ENCODE measurements at regions not wholly inside any gene's neighbourhood (a gene's known extent, or its start where the extent isn't known, plus 50 kb on each side); places are given as distances from the start of the nearest gene placed in this dataset.

DNA sequence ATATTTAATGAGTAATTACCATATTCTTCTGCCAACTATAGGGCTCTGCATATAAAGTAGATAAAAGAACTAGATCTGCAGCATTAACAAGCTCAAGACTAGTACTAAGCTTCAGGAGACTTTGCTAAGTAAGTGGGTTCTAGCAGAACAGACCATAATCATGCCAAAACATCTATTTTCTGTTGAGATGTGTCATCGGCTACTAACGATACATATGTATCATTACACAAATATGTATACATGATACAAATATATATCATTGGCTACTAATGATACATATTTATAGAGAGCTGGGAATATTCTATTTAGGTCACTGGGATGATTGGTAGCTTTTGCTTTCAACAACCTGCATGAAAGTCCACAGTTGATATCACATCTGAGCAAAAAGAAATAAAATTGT, 185.8 kb upstream of the DCBLD2 start:
- Histone ChIP-seq H3K9ac (ENCODE audit: insufficient read depth in 1 of 2, low read length in 2 of 2) (no peak overlapping the region), H3K27ac (ENCODE audit: low read depth in 1 of 2, low read length in 1 of 2) (no peak overlapping the region), H3K27me3 (ENCODE audit: control insufficient read depth in 3 of 3, insufficient read depth in 3 of 3, low read length in 2 of 3) (no peaks in the 10 kb centered on the region), H3K4me3 (no peak overlapping the region), H3K9me3 (ENCODE audit: control insufficient read depth in 4 of 4, insufficient read depth in 3 of 4, low read length in 3 of 4) (no peaks in the 10 kb centered on the region), H3K4me1 (ENCODE audit: control insufficient read depth in 5 of 5, insufficient read depth in 5 of 5, low read length in 5 of 5) (no peaks in the 10 kb centered on the region), H3K36me3 (ENCODE audit: control insufficient read depth in 4 of 4, insufficient read depth in 4 of 4, low read length in 4 of 4) (no peaks in the 10 kb centered on the region)
- DNase-seq (no peak), ATAC-seq (ENCODE audit: insufficient read depth, low FRiP score) (no peak)
- TF ChIP-seq, protein P1, sequence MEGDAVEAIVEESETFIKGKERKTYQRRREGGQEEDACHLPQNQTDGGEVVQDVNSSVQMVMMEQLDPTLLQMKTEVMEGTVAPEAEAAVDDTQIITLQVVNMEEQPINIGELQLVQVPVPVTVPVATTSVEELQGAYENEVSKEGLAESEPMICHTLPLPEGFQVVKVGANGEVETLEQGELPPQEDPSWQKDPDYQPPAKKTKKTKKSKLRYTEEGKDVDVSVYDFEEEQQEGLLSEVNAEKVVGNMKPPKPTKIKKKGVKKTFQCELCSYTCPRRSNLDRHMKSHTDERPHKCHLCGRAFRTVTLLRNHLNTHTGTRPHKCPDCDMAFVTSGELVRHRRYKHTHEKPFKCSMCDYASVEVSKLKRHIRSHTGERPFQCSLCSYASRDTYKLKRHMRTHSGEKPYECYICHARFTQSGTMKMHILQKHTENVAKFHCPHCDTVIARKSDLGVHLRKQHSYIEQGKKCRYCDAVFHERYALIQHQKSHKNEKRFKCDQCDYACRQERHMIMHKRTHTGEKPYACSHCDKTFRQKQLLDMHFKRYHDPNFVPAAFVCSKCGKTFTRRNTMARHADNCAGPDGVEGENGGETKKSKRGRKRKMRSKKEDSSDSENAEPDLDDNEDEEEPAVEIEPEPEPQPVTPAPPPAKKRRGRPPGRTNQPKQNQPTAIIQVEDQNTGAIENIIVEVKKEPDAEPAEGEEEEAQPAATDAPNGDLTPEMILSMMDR (IDR thresholded peaks at IDR 0.05; ENCODE audit: control extremely low read depth, extremely low read depth), result no peak
- 93 to 100% methylated on average over 2 of the region's 2 CpGs for WGBS, 2 donors

DNA sequence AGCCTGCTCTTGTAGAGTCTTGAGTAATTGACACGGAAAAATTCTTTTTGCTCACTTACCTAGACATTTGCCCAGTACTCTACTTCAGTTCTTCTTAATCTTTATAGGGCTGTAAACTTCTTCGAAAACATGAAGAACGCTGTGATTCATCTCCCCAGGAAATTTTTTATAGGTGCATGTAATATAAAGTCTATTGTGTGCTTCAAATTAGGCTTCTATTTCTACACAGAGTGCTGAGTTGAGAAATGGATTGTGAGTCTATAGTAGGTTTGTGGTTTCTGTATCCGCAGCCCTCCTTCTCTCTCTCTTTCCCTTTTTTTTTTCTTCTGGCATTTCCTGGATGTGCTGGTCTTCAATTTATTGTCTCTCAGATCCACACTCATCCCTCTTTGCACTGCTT, 183.3 kb upstream of the DCBLD2 start:
- no peak overlapping the region for H3K4me3 ChIP-seq
- no peaks in the 10 kb centered on the region for H3K36me3 ChIP-seq (ENCODE audit: control insufficient read depth in 4 of 4, insufficient read depth in 4 of 4, low read length in 4 of 4)
- no peak overlapping the region for H3K27ac ChIP-seq (ENCODE audit: low read depth in 1 of 2, low read length in 1 of 2)
- no peaks in the 10 kb centered on the region for H3K4me1 ChIP-seq (ENCODE audit: control insufficient read depth in 5 of 5, insufficient read depth in 5 of 5, low read length in 5 of 5)
- WGBS, 2 donors, result 74 to 88% methylated on average over 4 of the region's 4 CpGs
- no peaks in the 10 kb centered on the region for H3K27me3 ChIP-seq (ENCODE audit: control insufficient read depth in 3 of 3, insufficient read depth in 3 of 3, low read length in 2 of 3)
- DNase-seq (no peak), ATAC-seq (ENCODE audit: insufficient read depth, low FRiP score) (no peak)
- no peak overlapping the region for H3K9ac ChIP-seq (ENCODE audit: insufficient read depth in 1 of 2, low read length in 2 of 2)
- no peaks in the 10 kb centered on the region for H3K9me3 ChIP-seq (ENCODE audit: control insufficient read depth in 4 of 4, insufficient read depth in 3 of 4, low read length in 3 of 4)
- TF ChIP-seq, protein P1 (IDR thresholded peaks at IDR 0.05; ENCODE audit: control extremely low read depth, extremely low read depth), result no peak

DNA sequence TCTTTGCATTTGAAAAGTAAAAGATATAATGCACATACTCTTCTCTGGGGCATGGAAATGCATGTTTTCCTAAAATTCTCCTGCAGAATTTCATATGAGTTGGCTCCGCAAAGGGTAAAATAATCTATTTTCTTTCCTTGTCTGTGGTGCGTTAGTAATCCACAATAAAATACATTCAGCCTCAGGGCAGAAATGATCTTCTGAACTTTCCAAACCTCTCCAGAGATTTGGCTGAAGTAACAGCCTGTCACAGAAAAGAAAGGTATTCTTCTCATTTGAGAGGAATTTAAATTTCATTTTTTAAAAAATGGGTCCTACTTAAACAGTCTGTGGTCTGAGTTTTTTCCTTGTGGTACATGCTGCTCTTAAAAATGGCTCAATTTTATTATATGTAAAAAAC, 182.7 kb upstream of the DCBLD2 start:
- 94 to 100% methylated on average over 2 of the region's 2 CpGs for WGBS, 2 donors
- ATAC-seq (ENCODE audit: insufficient read depth, low FRiP score), result no peak
- no peak for DNase-seq
- TF ChIP-seq, protein P1 (IDR thresholded peaks at IDR 0.05; ENCODE audit: control extremely low read depth, extremely low read depth), result no peak
- Histone ChIP-seq H3K4me3 (no peak overlapping the region), H3K36me3 (ENCODE audit: control insufficient read depth in 4 of 4, insufficient read depth in 4 of 4, low read length in 4 of 4) (no peaks in the 10 kb centered on the region), H3K9ac (ENCODE audit: insufficient read depth in 1 of 2, low read length in 2 of 2) (no peak overlapping the region), H3K27me3 (ENCODE audit: control insufficient read depth in 3 of 3, insufficient read depth in 3 of 3, low read length in 2 of 3) (no peaks in the 10 kb centered on the region), H3K4me1 (ENCODE audit: control insufficient read depth in 5 of 5, insufficient read depth in 5 of 5, low read length in 5 of 5) (no peaks in the 10 kb centered on the region), H3K27ac (ENCODE audit: low read depth in 1 of 2, low read length in 1 of 2) (no peak overlapping the region), H3K9me3 (ENCODE audit: control insufficient read depth in 4 of 4, insufficient read depth in 3 of 4, low read length in 3 of 4) (no peaks in the 10 kb centered on the region)

DNA sequence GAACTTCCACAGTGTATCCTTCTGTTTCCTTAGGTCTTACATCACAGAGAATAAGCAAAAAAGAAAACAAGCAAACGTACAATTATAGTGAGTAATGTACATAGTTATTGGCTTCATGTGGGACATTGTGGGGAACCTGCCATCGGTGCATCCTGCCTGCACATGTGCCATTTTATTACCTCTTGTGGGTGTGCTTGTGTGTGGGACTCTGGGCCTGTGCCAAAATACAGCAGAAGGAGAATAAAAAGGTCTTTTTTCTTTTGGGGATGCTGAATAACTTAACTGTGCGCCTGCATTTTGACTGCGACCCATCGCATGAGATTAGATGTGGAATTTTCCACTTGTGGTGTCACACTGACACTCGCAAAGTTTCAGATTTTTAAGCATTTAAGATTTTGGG, 169.6 kb upstream of the DCBLD2 start:
- TF ChIP-seq, protein P1 (IDR thresholded peaks at IDR 0.05; ENCODE audit: control extremely low read depth, extremely low read depth), result no peak
- ATAC-seq (ENCODE audit: insufficient read depth, low FRiP score) (no peak), DNase-seq (no peak)
- no peak overlapping the region for H3K4me3 ChIP-seq
- H3K27ac ChIP-seq (ENCODE audit: low read depth in 1 of 2, low read length in 1 of 2), result no peak overlapping the region
- H3K4me1 ChIP-seq (ENCODE audit: control insufficient read depth in 5 of 5, insufficient read depth in 5 of 5, low read length in 5 of 5), result no peaks in the 10 kb centered on the region
- peaks cover 0 to 5% (median 0%) of the 10 kb centered on the region in 4 donors for H3K9me3 ChIP-seq (ENCODE audit: control insufficient read depth in 4 of 4, insufficient read depth in 3 of 4, low read length in 3 of 4)
- H3K36me3 ChIP-seq (ENCODE audit: control insufficient read depth in 4 of 4, insufficient read depth in 4 of 4, low read length in 4 of 4), result no peaks in the 10 kb centered on the region
- 85 to 88% methylated on average over 6 of the region's 6 CpGs for WGBS, 2 donors
- no peak overlapping the region for H3K9ac ChIP-seq (ENCODE audit: insufficient read depth in 1 of 2, low read length in 2 of 2)
- H3K27me3 ChIP-seq (ENCODE audit: control insufficient read depth in 3 of 3, insufficient read depth in 3 of 3, low read length in 2 of 3), result no peaks in the 10 kb centered on the region

All from lung (tissue), 11 donors.